PC-9 (cell line): ENCODE measurements at regions not wholly inside any gene's neighbourhood (a gene's known extent, or its start where the extent isn't known, plus 50 kb on each side); places are given as distances from the start of the nearest gene placed in this dataset.

ENCODE experiments used
- BruUV-seq: library from RNA; stranded (reverse); fragments of 400-500 nt; replicated peaks from 2 replicates; lab custom pipeline; 2021; lab: Mats Ljungman, UMichigan
- CTCF ChIA-PET: fragments of 300-600 bp; sonication (Branson Sonifier 250); formaldehyde crosslinking; loops from one replicate; lab custom pipeline; 2022; ENCODE audit warnings: antibody characterized with exemption; lab: Charles Lee
- POLR2A ChIA-PET: fragments of 300-600 bp; sonication (Branson Sonifier 250); formaldehyde crosslinking; loops from one replicate; lab custom pipeline; 2022; ENCODE audit warnings: antibody characterized with exemption; ENCODE audit not compliant: unreplicated experiment; lab: Charles Lee
- DNase-seq, 2 experiments: peaks; one replicate each; pipeline versions ENCODE4 v3.0.0 to v3.0.0-alpha.2; 2015 to 2022; ENCODE audit warnings: mixed read lengths in 1 of 2
- H2AFZ ChIP-seq: fragments of 200-600 bp; sonication (generic); 2 replicates; pipeline ENCODE4 v1.8.1; 2017; ENCODE audit warnings: antibody characterized with exemption
- H3F3A ChIP-seq: fragments of 200-600 bp; sonication (generic); 2 replicates; pipeline ENCODE4 v1.8.1; 2017; ENCODE audit warnings: antibody characterized with exemption, mild to moderate bottlenecking, low read depth; ENCODE audit not compliant: insufficient read depth
- H3K27ac ChIP-seq: fragments of 200-600 bp; sonication (generic); 2 replicates; pipeline ENCODE4 v1.6.1; 2016; ENCODE audit warnings: mixed run types
- H3K27me3 ChIP-seq: fragments of 200-600 bp; sonication (generic); 2 replicates; pipeline ENCODE4 v1.6.1; 2016; ENCODE audit warnings: low read depth, mixed run types; ENCODE audit not compliant: insufficient read depth
- H3K36me3 ChIP-seq: fragments of 200-600 bp; sonication (generic); 2 replicates; pipeline ENCODE4 v1.6.1; 2016; ENCODE audit warnings: low read depth, mixed run types
- H3K4me1 ChIP-seq: fragments of 200-600 bp; sonication (generic); replicated peaks from 2 replicates; pipeline ENCODE4 v1.6.1; 2016; ENCODE audit warnings: mixed run types; ENCODE audit not compliant: insufficient read depth
- H3K4me2 ChIP-seq: fragments of 200-600 bp; sonication (generic); 2 replicates; pipeline ENCODE4 v1.6.1; 2017; ENCODE audit warnings: mixed run types
- H3K4me3 ChIP-seq: fragments of 200-600 bp; sonication (generic); 2 replicates; pipeline ENCODE4 v1.6.1; 2016; ENCODE audit warnings: mixed run types
- H3K79me2 ChIP-seq: fragments of 200-600 bp; sonication (generic); 2 replicates; pipeline ENCODE4 v1.6.1; 2017; ENCODE audit warnings: low read depth, mixed run types
- H3K9me2 ChIP-seq: fragments of 200-600 bp; sonication (generic); 2 replicates; pipeline ENCODE4 v1.8.1; 2017; ENCODE audit warnings: mild to moderate bottlenecking; ENCODE audit not compliant: insufficient read depth
- H3K9me3 ChIP-seq: fragments of 200-600 bp; sonication (generic); 2 replicates; pipeline ENCODE4 v1.8.1; 2016; ENCODE audit warnings: low read depth; ENCODE audit not compliant: insufficient read depth
- H4K20me1 ChIP-seq: fragments of 200-600 bp; sonication (generic); 2 replicates; pipeline ENCODE4 v1.8.1; 2017; ENCODE audit not compliant: insufficient read depth
- CTCF ChIP-seq: fragments of 200-600 bp; sonication (generic); conservative IDR thresholded peaks from 2 replicates; pipeline ENCODE4 v1.6.1; 2017; ENCODE audit warnings: mixed run types, antibody characterized with exemption, mild to moderate bottlenecking, moderate library complexity
- EZH2 ChIP-seq: fragments of 200-600 bp; sonication (generic); IDR thresholded peaks from 2 replicates; pipeline ENCODE4 v1.8.0; 2017; ENCODE audit warnings: antibody characterized with exemption, low read depth
- intact Hi-C: fragments of 100-400 bp; cut with micrococcal nuclease; formaldehyde crosslinking; loops from one replicate; pipeline ENCODE4 v1.10.0; 2022; ENCODE audit not compliant: unreplicated experiment

GRCh38 chr9:99694393-99694792, 127.3 kb upstream of the NR4A3 start:
- no peak for DNase-seq
- Histone ChIP-seq H3K4me2 (no peak overlapping the region), H3F3A (no peaks in the 10 kb centered on the region), H3K9me3 (no peaks in the 10 kb centered on the region), H2AFZ (no peak overlapping the region), H3K79me2 (no peaks in the 10 kb centered on the region), H3K36me3 (no peaks in the 10 kb centered on the region), H3K9me2 (no peaks in the 10 kb centered on the region), H3K27me3 (no peaks in the 10 kb centered on the region), H3K4me3 (no peak overlapping the region), H3K4me1 (no peaks in the 10 kb centered on the region), H3K27ac (no peak overlapping the region), H4K20me1 (no peaks in the 10 kb centered on the region)
- TF ChIP-seq CTCF, result no peak
- no peak for TF ChIP-seq EZH2
- CTCF ChIA-PET, result no interaction called here
- BruUV-seq, result no TSS peak
- POLR2A ChIA-PET, result no interaction called here
- intact Hi-C loops, result no loop called here

GRCh38 chr9:99699396-99699795, 122.3 kb upstream of the NR4A3 start:
- no TSS peak for BruUV-seq
- H3K4me1 ChIP-seq, result no peaks in the 10 kb centered on the region
- intact Hi-C loops, result no loop called here
- POLR2A ChIA-PET, result no interaction called here
- CTCF ChIA-PET, result no interaction called here
- TF ChIP-seq CTCF, result no peak
- TF ChIP-seq EZH2, result no peak
- no peak overlapping the region for H3K27ac ChIP-seq
- H3K4me3 ChIP-seq, result no peak overlapping the region
- no peak overlapping the region for H3K4me2 ChIP-seq
- H3K27me3 ChIP-seq, result no peaks in the 10 kb centered on the region
- no peaks in the 10 kb centered on the region for H3K9me3 ChIP-seq
- no peaks in the 10 kb centered on the region for H3K9me2 ChIP-seq
- no peaks in the 10 kb centered on the region for H4K20me1 ChIP-seq
- no peak for DNase-seq
- H3F3A ChIP-seq, result no peaks in the 10 kb centered on the region
- no peak overlapping the region for H2AFZ ChIP-seq
- no peaks in the 10 kb centered on the region for H3K79me2 ChIP-seq
- no peaks in the 10 kb centered on the region for H3K36me3 ChIP-seq

- intact Hi-C loops, result no loop called here
- TF ChIP-seq CTCF (no peak), EZH2 (no peak)
- H3K4me1 ChIP-seq, result no peaks in the 10 kb centered on the region
- no peak overlapping the region for H2AFZ ChIP-seq
- H3K27ac ChIP-seq, result no peak overlapping the region
- no peaks in the 10 kb centered on the region for H3K9me3 ChIP-seq
- H3K27me3 ChIP-seq, result no peaks in the 10 kb centered on the region
- no peak overlapping the region for H3K4me2 ChIP-seq
- H3K36me3 ChIP-seq, result no peaks in the 10 kb centered on the region
- ChIA-PET POLR2A (no interaction called here), CTCF (no interaction called here)
- no peaks in the 10 kb centered on the region; the same call in 1 of the 2 replicates for H4K20me1 ChIP-seq
- H3K9me2 ChIP-seq, result no peaks in the 10 kb centered on the region; the same call in 1 of the 2 replicates
- no peak overlapping the region for H3K4me3 ChIP-seq
- no peaks in the 10 kb centered on the region for H3K79me2 ChIP-seq
- no peaks in the 10 kb centered on the region for H3F3A ChIP-seq
- no peak for DNase-seq
- no TSS peak for BruUV-seq
These were observed 109.5 kb upstream of the NR4A3 start for GRCh38 chr9:99712214-99712613.
